NCI-H69 (cell line): ENCODE measurements at regions not wholly inside any gene's neighbourhood (a gene's known extent, or its start where the extent isn't known, plus 50 kb on each side); places are given as distances from the start of the nearest gene placed in this dataset.
"Not testable (repeated sequence)": the region's sequence is repeated elsewhere in the genome, so short reads cannot be mapped to it uniquely, and the experiment has no call there.

Source experiments
- DNase-seq: peaks from one replicate; lab custom pipeline; 2025; lab: John Stamatoyannopoulos, UW

DNA sequence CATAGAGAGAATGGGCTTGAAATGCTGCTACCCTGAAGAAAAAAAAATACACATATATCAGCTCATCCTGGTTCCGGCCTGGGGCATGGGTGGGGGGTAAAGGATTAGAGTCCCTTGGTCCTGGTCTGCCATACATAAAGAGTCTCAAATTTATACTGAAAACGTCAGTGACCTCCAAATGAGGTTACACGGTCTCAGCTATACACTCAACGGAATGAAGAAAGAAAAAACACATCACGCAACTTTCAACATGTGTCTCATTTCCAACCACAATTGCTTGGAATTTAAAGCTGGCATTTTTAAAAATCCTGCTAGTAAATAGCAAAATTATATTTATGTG is 612.8 kb downstream of the MCTP2 start:
- DNase-seq = no peak

DNA sequence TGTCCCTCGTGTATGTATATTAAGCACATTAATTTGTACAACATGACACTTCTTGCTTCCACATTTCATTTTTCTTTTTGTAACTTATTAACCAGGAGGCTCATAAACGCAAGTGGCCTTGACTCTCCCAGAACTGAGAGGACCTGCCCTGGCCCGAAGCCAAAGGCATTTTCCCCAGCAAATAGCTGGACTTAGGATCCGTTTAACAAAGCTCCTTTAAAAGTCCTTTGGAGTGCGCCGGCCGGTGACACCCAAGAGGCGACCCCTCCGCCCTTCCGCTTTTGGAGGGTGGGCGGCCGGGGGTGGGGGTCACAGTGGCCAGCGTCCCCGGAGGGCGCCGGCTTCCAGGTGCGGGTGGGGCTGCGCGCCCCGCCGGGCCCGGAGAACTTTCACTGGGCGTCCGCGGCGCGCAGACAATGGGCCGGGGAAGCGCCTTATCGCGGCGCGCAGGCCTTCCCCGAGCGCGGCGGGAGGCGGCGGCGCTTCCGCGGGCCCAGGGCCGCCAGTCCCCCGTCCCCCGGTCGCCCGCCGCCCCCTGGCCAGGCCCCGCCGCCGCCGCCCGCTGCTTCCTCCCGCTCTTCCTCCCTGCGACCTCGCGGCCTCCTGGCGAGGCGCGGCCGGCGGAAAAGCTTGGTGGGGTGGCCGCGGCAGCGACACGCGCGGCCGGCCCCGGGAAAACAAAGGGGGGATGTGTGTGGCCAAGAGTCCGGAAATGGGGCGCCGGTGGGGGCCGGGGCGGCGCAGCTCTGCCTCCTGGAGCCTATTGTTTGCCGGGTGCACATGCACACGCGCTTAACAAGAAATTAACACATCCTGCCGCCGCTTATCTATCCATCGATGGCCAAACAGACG is 613.4 kb downstream of the MCTP2 start:
- DNase-seq = peak; percentile 58

DNA sequence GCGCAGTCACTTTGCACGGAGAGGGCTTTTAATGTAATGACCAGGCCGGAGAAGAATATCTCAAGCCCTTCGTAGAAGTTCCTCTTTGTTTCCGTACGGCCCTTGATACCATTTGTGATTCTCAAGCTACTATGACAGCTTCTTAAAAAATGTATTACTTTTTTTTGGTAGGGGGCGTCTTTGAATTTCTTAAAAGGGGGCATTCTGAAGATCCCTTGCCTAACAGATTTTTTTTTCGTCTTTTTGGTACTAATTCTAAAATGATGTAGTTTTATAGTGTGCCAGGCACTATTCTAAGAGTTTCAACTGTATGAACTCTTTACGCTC is 614.0 kb downstream of the MCTP2 start:
- no peak for DNase-seq

DNA sequence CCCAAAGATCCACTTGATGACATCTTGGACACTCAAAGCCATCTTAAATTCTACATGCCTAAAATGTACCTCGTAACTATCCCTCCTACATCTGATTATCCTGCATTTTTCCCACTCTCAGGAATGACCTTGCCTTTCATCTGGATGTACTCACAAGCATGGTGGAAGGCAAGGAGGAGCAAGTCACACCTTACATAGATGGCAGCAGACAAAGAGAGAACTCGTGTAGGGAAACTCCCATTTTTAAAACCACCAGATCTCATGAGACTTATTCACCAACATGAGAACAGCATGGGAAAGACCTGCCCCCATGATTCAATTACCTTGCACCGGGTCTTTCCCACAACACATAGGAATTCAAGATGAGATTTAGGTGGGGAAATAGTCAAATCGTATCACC is 616.0 kb downstream of the MCTP2 start:
- DNase-seq = no peak

DNA sequence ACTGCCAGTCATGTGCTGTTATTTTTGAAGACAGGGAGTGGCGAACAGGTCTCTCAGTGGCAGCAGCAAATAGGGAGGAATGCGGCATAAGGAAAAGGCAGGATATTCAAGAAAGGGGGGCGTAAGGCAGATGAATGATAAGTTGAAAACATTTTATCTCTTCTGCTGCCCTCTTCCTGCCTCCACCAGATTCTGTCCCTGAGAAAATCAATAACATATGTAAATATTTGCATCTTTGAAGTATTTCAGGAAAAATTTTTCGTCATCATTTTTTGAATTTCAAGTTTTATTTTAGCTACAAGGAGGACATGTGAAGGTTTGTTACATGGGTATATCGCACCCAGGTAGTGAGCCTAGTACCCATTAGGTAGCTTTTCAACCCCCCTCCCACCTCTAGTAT is 616.7 kb downstream of the MCTP2 start:
- no peak for DNase-seq

DNA sequence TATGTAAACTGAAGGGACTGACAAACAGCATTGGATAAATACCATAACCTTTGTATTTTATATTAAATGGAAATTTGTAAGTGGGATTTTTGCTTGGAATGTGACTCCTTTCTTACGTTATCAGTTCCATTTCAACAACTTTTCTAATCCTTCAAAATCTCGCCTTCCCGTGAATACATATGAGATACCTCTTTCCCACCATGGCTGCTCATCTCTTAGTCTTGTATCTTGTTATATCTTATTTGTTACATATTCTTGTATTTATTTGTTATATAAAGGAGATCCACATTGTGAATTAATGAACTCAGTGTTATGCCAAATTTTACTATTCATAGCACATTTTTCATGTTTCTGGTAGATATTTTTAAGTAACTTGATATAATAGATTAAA is 623.7 kb downstream of the MCTP2 start:
- no peak for DNase-seq

DNA sequence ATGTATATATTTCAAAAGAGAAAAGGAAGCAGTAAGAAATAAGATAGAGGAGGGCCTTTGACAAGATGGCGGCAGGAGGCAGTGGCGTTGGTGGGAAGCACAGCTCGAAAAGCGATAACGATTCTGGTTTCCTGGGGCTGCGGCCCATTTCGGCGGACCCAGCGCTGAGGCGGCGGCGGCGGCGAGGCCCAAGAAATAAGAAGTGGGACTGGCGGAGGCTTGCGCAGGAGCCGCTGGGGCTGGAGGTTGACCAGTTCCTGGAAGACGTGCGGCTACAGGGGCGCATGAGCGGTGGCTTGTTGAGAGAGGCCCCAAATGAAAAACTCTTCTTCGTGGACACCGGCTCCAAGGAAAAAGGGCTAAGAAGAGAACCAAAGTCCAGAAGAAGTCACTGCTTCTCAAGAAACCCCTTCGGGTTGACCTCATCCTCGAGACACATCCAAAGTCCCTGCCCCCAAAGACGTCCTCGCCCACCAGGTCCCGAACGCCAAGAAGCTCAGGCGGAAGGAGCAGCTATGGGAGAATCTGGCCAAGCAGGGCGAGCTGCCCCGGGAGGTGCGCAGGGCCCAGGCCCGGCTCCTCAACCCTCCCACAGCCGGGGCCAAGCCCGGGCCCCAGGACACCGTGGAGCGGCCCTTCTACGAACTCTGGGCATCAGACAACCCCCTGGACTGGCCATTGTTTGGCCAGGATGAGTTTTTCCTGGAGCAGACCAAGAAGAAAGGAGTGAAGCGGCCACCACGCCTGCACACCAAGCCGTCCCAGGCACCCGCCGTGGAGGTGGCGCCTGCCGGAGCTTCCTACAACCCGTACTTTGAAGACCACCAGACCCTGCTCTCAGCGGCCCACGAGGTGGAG is 624.3 kb downstream of the MCTP2 start:
- DNase-seq = no peak

DNA sequence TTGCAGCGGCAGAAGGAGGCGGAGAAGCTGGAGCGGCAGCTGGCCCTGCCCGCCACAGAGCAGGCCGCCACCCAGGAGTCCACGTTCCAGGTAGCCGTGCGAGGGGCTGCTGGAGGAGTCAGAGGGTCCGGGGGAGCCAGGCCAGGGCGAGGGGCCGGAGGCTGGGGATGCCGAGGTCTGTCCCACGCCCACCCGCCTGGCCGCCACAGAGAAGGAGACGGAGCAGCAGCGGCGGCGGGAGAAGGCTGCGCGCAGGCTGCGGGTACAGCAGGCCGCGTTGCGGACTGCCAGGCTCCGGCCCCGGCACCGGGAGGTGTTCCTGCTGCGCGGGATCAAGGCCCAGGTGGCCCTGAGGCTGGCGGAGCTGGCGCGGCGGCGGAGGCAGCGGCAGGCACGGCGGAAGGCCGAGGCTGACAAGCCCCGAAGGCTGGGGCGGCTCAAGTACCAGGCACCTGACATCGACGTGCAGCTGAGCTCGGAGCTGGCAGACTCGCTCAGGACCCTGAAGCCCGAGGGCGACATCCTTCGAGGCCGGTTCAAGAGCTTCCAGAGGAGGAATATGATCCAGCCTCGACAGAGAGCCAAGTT is 625.0 kb downstream of the MCTP2 start:
- no peak for DNase-seq

DNA sequence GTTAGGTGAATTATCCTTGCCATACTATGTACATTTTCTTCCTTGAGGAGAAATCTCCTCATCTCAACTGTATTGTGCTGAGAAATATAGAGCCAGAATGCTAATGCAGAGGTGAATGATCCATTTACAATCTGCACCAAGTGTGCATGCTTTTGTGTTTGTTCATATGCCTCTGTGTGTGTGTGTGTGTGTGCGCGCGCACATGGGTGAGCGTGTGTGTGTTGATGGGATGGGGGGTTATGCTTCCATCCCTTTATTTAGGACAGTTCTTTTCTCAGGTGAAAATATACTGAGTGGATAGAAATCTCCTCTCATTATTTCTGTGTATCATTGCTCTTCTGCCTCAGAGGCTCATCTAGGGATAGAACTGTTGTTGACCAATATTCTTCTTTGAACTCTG is 626.1 kb downstream of the MCTP2 start:
- DNase-seq = no peak

DNA sequence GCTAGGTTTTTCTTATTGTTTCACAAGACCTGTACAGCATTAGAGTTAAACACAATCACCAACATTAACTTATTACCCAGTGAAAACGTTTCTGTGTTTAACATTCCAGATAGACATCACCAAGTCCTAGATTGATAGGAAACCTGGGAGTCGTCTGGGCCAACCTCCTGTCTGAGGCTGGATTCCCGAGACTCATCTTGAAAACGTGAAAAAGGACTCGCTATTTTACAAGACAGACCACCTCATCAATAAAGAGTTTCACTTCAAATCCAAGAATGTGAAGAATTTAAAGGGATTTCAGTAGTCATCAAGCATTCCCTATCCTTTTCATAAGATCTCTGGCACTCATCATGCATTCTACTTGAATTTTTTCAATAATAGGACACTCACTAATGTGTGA is 626.6 kb downstream of the MCTP2 start:
- DNase-seq = no peak

DNA sequence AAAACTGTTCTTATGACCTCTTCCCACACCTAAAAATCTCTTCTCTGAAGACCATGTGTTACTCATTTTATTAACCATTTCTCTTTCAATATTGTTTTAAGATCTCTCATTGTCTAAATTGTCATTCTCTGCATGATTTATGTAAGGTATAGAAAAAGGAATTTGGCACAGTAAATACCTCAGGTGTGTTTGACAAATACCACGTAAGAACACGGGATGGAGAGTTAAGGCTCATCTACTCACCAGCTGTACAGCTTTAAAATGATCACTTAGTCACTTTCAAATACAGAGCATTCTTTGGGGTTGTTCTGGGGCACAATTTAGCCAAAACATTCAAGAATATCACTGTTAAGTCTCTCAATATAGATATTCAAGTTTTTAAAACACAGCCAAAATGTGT is 627.1 kb downstream of the MCTP2 start:
- peak; percentile 0 for DNase-seq

DNA sequence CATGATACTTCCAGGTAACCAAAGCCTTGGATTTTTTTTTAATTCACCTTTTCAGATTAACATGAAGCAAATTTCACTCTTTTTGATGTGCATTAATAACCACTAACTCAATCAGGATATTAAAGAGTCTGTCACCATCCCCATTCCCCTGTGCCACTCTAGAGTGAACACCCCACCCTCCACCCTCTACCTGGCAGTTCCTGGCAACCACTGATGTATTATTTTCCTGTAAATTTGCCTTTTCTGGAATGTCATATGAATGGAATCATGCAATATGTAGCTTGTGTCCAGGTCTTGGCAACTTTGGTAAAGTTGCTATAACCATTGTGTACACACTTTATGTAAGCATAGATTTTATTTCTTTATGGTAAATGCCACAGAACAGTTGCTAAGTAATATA is 627.6 kb downstream of the MCTP2 start:
- no peak for DNase-seq

DNA sequence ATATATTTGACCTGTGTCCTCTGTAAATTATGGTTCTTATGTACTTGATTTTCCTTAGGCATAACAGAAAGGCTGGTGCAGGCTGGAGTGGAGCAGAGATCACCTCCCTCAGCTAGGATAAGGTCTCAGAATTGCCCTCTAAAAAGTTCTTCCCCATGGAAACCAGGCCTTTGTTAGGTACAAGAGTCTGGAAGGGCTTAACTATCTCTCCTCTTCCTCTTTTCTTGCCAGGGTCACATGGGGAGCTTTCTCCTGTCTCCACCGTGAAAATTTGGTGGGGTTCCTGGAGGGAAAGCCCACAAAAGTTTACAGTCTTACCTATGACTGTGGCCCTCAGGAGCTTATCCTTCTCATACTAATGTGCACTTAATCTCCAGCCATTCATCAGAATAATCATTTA is 633.2 kb downstream of the MCTP2 start:
- DNase-seq = no peak

DNA sequence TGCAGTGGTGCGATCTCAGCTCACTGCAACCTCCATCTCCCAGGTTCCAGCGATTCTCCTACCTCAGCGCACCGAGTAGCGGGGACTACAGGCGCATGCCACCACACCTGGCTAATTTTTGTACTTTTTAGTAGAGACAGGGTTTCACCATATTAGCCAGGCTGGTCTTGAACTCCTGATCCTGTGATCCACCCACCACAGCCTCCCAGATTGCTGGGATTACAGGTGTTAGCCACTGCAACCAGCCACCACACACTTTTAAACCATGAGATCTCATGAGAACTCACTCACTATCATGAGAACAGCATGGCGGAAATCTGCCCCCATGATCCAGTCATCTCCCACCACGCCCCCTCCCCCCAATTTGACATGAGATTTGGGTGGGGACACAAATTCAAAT is 636.9 kb downstream of the MCTP2 start:
- not testable (repeated sequence) for DNase-seq

DNA sequence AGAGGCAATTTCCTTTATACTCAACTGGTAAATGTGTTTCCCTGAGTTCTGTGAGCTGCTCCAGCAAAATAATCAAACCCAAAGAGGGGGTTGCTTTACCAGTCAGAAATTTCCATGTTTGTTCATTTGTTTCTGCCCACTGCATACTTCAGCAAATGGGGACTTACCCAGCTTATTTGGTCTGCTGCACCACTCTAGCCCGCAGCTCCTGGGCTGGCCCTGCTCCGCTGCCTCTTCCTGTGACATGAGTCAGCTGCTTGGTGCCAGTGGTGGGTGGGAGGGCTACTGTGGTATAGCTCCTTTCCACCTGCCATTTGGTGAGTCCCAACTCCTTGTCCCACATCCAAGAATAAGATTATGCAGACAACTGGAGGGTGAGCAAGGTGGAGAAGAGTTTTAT is 644.2 kb downstream of the MCTP2 start:
- no peak for DNase-seq

DNA sequence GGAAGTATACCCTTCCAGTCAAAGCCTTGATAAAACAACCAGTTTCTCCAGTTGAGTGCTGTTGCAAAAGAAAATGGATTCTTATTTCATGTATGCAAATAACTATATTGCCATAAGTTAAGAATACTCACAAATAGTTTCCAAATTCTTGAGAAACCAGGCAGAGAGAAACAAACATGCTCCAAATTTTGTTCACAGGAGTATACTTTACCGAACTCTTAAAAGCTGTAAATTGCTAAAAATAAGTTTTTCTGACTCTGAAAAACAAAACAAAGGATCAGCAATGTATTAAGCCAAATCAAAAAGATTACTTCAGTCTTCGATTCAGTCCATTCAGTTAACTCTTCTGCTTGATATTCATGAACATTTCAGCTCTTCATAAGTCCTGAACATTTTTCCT is 646.5 kb downstream of the MCTP2 start:
- DNase-seq = no peak

DNA sequence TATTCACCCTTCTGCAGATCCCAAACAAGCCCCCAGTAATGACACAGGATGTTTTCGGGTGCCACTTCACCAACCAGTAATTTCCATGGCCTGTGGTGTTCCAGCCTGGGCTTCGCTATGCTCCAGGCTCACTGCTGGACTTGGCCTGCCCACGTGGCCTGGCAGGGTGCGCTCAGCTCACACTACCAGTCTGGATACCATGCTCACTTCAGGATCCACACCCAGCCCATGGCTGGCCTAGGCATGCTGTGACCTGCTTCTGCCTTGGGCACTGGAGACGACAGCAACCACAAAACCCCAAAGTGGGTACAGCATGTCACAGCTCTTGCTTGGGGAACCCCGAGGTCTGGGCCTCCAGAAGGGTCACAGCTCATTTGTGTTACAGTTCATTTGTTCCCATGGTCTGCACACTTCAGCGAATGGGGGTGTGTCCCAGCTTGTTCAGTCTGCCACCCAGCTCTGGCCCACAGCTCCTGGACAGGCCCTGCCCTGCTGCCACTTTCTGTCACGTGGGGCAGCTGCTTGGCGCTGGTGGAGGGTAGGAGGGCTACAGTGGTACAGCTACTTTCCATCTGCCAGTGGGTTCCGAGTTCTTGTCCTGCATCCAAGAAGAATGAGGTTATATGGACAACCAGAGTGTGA is 650.8 kb downstream of the MCTP2 start:
- DNase-seq = no peak

DNA sequence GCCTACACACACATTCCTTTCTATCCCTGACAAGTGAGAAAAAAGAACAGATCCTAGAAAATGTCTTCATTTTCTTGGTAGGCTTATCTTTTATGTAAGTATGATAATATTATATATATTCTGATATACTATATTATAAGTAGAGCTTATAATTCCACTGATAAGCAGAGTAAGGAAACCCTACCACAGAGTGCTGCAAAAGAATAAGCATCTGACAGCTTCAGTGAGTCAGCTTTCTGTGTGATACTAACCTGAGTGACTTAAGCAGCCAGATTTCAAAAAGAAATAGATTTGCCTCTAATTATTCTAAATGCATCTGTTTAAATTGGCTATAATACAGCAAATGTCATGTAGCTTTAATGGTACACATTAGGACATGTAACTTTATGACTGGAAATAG is 656.0 kb downstream of the MCTP2 start:
- DNase-seq = no peak

DNA sequence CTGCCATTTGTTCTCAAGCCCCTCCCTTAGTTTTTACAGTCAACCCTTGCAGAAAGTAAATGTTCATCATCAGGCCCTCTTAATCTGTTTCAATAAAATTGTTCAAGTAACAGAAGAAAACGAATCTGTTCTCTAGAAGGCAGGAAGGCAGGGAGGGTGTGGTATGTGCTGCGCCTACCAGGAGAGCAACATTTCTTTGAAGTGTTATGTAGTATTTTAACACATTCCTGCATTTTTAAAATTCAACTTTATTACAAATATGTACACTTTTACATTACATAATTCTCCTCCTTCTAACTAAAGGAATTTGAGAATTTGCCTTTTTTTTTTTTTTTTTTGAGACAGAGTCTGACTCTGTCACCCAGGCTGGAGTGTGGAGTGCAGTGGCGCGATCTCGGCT is 657.8 kb downstream of the MCTP2 start:
- no peak for DNase-seq

DNA sequence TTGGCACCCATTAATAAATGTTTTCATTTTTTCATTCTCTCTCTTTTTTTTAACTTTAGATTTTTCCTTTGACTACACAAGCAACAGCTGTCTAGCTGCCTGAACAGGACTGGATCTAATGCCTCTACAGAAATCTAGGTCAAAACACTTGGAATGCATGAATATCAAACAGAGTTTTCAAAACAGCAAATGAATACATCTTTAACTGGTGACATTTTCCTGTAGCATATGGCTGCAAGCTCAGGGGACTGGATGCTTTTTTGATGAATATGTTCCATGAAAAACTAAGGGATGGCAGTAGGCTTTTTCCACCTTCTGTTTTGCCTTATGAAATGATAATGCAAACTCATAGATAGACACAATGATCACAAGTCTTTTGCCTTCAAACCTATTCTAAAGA is 661.7 kb downstream of the MCTP2 start:
- no peak for DNase-seq

DNA sequence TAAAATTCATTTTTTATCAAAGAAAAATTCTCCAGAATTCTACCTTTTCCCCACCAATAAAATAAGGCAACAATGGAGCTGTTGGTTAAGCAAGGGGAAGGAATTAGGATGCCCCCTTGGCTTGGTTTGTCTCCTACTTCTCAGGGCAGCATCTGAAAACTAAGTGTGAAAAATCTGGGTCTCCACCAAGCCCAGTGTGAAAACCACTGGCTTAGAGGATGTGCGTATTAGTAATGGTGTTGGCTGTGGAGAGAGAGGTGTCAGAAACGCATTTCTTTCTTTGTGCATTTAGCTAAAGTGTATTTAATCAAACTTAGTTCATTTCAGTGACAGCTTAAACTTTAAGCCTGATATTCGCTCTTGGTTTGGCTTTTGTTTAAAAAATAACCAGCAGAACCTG is 662.7 kb downstream of the MCTP2 start:
- DNase-seq = no peak

DNA sequence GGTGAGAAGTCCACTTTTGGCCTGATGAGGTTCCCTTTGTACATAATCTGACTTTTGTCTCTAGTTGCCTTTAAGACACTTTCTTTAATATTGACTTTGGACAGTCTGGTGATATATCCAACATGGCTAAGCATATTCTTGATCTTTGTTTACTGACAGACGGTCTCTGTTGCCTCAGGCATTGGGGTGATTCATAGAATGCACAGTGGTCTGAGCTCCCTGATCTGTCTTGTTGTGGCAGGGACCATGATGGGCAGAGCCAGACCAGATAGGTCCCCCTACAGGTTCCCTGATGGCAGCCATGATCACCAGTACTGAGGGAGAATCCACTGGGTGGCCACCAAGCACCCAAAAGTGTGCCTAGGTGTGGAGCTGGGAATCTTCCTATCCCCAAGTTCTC is 678.1 kb downstream of the MCTP2 start:
- DNase-seq = no peak

DNA sequence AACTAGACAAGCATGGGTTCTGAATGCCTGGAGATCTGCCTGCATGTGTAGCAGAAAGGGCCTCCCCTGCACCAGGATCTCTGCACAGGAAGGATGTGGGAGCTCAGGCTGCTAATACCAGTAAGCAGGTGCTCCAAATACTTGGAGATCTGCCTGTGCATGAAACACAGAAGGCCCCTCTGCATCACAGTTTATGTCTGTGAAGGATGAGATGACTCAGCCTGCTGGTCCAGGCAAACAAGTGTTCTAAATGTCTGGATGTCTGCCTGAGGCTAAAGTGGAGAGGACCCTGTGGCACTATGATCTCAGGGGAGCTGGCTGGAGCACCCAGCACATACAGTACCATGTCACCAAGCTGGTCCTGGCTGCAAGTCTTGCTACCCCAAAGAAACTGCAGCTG is 678.8 kb downstream of the MCTP2 start:
- DNase-seq = no peak
